Cardiac fibroblast (primary cell): ENCODE measurements at regions not wholly inside any gene's neighbourhood (a gene's known extent, or its start where the extent isn't known, plus 50 kb on each side); places are given as distances from the start of the nearest gene placed in this dataset.
A peak's percentile ranks its signal among the peaks of the same experiment; 100 is the strongest.

ENCODE experiments used
- DNase-seq, 2 donors: peaks; one replicate each; pipeline versions ENCODE4 v3.0.0 to v3.0.0-alpha.2; 2010; ENCODE audit warnings: low read depth in 2 of 2
- H3K4me3 ChIP-seq, 2 donors: replicated peaks in 1 of 2; 1 replicate in 1 of 2; 2 replicates in 1 of 2; pipeline ENCODE4 v1.5.1; 2011; ENCODE audit warnings: low read depth in 2 of 2, low read length in 2 of 2, mild to moderate bottlenecking in 2 of 2, moderate library complexity in 1 of 2
- TF ChIP-seq, protein P1 (sequence below): IDR thresholded peaks from one replicate; pipeline ENCODE4 v1.5.1; 2011; ENCODE audit warnings: low read depth, mild to moderate bottlenecking, low read length, inconsistent platforms

DNA sequence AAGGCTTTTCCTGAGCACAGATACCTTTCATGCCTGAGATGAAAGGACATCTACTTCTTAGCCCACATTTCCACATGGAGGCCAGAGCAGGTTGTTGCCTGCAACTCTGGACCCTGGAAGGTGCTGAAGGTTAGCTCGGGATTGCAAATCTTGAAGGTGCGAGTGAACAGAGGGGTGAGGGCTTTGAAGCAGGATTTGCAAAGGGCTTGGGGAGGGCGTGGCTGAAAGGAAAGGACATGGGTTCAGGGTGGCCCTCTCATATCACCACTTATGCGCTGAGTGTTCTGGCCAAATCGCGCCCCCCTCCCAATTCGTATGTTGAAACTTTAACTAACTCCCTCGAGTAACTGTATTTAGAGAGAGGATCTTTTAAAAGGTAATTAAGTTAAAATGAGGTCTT lies 501.6 kb downstream of the MIAT start:
- TF ChIP-seq, protein P1, sequence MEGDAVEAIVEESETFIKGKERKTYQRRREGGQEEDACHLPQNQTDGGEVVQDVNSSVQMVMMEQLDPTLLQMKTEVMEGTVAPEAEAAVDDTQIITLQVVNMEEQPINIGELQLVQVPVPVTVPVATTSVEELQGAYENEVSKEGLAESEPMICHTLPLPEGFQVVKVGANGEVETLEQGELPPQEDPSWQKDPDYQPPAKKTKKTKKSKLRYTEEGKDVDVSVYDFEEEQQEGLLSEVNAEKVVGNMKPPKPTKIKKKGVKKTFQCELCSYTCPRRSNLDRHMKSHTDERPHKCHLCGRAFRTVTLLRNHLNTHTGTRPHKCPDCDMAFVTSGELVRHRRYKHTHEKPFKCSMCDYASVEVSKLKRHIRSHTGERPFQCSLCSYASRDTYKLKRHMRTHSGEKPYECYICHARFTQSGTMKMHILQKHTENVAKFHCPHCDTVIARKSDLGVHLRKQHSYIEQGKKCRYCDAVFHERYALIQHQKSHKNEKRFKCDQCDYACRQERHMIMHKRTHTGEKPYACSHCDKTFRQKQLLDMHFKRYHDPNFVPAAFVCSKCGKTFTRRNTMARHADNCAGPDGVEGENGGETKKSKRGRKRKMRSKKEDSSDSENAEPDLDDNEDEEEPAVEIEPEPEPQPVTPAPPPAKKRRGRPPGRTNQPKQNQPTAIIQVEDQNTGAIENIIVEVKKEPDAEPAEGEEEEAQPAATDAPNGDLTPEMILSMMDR: no peak

DNA sequence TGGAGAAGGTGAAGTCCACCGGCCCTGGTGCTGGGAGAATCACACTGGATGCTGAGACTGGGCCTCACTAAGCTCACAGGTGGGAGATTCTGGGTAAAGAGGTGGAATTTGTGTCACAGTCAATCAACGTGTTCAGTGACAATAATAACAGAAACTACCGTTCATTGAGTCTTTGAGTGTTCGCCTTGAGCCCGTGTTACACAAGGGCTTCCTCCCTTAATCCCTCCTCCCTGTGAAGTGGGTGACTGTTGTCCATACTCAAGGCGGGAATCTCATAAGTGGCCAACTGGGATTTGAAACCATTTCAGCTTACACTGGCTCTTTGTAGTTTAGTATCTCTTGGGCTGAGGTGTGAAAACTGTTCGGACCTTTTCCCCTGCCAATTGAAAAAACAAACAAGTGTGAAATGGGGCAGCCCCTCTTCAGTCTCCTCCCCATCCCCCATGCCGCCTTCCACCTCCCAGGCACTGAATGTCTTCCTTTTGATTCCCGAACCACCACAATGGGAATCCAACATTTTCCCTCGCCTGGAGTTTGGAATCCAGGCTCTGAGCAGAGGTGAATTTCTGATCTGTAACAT lies 502.4 kb downstream of the MIAT start:
- no peak overlapping the region for H3K4me3 ChIP-seq
- DNase-seq: no peak
- TF ChIP-seq, protein P1: no peak

More for the DNA sequence above, 501.6 kb downstream of the MIAT start:
- no peak overlapping the region for H3K4me3 ChIP-seq
- no peak for DNase-seq

DNA sequence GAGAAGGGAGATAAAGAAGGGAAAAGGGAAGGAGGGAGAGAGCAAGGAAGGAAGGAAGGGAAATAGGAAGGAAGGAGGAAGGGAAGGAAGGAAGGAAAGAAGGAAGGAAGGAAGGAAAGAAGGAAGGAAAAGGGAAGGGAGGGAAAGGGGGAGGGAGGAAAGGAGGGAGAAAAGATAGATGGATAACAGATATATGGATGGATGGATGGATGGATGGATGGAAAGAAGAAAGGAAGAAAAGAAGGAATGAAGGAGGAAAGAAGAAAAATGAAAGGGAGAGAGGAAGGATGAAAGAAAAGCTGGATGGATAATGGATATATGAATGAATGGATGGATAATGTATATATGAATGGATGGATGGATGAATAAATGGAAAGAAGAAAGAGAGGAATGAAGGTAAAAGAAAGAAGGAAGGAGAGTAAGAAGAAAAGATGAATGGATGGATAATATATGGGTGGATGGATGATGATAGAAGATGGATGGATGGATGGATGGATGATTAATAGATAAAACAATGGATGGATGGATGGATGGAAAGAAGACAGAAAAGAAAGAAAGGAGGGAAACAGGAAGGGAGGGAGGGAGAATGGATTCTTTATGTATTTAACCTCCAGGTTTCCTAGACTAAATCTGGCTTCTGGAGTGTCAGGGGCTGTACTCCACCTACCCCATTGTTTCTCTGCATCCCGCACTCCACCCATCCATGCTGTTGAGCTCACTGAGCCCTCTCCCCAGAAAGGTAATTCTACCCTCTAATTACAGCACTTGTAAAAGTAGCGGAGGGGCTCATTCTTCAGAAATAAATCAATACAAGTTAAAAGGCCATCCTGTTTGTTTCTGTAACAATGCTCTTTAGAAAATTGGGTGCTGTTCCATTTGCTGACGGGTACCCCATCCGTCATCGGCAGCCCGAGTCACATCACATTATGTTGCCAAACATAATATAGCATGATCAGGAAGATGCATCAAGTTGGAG lies 506.1 kb downstream of the MIAT start:
- TF ChIP-seq, protein P1: no peak
- DNase-seq: no peak
- no peak overlapping the region for H3K4me3 ChIP-seq

DNA sequence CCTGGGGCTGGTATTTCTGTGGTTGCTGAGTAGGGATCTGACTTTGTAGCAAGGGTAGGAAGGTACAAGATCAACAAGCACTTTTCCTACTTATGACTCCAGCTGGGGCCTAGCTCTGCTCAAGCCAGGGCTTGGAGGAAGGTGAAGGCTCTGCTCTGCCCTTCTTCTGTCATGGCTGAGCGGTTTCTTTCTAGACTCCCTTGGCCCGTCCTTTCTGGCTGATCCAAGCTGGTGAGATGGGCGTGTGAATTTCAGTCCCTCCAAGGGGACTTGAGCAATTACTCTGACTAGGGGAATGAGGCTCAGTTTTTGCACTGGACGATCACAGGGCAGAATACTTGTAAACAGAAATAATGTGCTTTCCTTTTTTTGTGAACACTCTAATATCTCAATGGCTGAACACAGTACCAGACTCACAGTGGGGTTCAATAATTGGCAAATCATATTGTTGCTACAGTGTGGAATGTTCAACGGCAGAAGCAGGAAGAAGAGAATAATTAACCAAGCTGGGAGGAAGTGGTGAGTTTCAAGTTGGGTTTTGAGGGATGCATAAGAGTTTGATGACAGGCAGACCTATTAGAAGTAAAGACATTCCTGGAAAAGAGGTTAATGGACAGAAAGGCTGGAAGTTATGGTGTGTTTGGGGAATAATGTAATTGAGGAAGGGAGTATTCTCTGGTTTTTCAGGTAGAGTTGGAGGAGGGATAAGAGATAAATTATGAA lies 507.6 kb downstream of the MIAT start:
- TF ChIP-seq, protein P1: no peak
- no peak overlapping the region for H3K4me3 ChIP-seq
- DNase-seq: no peak

DNA sequence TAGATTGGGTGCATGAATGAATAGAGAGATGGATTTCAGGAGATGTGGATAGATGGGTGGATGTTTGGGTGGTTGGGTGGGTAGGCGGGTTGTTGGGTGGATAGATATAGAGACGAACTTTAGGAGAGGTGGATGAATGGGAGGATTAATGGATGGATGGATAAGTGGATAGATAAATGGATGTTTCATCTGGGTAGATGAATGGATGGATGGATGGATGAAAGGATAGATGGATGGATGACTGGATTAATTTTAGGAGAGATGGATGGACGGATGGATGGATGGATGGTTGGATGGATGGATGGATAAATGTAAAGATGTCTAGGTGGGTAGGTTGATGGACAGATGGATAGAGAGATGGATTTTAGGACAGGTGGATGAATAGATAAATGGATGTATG lies 511.3 kb downstream of the MIAT start:
- no peak overlapping the region for H3K4me3 ChIP-seq
- no peak for DNase-seq
- TF ChIP-seq, protein P1: no peak

DNA sequence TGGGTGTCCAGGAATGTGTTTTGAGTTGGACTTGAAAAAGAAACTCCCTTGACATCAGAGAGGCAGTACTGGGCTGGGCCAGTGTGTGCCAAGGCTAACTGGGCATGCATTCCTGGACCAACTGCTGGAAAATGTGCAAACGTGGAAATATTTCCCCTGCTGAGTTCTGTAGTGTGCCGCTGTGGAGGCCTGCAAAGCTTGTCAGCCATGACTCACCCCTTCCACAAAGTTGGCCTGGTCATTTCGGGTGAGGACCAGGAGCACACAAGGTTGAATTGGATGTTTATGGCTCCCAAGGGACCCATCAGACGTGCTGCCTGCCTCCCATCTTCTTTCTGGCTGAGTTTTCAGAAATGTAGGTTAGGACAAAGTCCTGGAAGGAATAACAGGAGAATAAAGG lies 513.1 kb downstream of the MIAT start:
- H3K4me3 ChIP-seq: no peak overlapping the region
- DNase-seq: peak; percentile 89
- TF ChIP-seq, protein P1: no peak
